ENCODE measurements at regions not wholly inside any gene's neighbourhood (a gene's known extent, or its start where the extent isn't known, plus 50 kb on each side); places are given as distances from the start of the nearest gene placed in this dataset.
"Not testable (repeated sequence)": the region's sequence is repeated elsewhere in the genome, so short reads cannot be mapped to it uniquely, and the experiment has no call there.

GRCh38 chr3:184440151-184440550 lies 60.3 kb downstream of the CHRD start:
- intact Hi-C loops (cut with DNase I), result no loop called here
- ATAC-seq, result no peak

GRCh38 chr3:184441202-184441900 lies 61.5 kb downstream of the CHRD start:
- DNase-seq (no peak), ATAC-seq (no peak)
- intact Hi-C loops (cut with DNase I), result no loop called here

More at GRCh38 chr3:184440151-184440550, 60.3 kb downstream of the CHRD start:
- DNase-seq, result no peak

GRCh38 chr3:184443364-184443763 lies 63.5 kb downstream of the CHRD start:
- ATAC-seq, result no peak
- no peak for DNase-seq
- intact Hi-C loops (cut with DNase I), result no loop called here

- DNase-seq (no peak), ATAC-seq (no peak)
- intact Hi-C loops (cut with DNase I), result no loop called here
These were observed 64.0 kb downstream of the CHRD start for GRCh38 chr3:184443831-184444230.

- DNase-seq (no peak), ATAC-seq (peak in 1 of 2 donors; percentile 61)
- intact Hi-C loops (cut with DNase I), result no loop called here
These were observed 68.7 kb downstream of the CHRD start for GRCh38 chr3:184448321-184449160.

GRCh38 chr3:184449161-184449515 lies 69.3 kb downstream of the CHRD start:
- no peak for ATAC-seq
- intact Hi-C loops (cut with DNase I), result no loop called here
- DNase-seq, result no peak

- ATAC-seq (no peak), DNase-seq (no peak)
- intact Hi-C loops (cut with DNase I), result no loop called here
These were observed 70.7 kb downstream of the CHRD start for GRCh38 chr3:184450547-184450946.

- intact Hi-C loops (cut with DNase I), result no loop called here
- ATAC-seq (no peak), DNase-seq (no peak)
These were observed 73.4 kb downstream of the CHRD start for GRCh38 chr3:184453296-184453695.

- ATAC-seq (no peak), DNase-seq (no peak)
- intact Hi-C loops (cut with DNase I), result no loop called here
These were observed 76.1 kb downstream of the CHRD start for GRCh38 chr3:184455991-184456390.

- no peak for ATAC-seq
- intact Hi-C loops (cut with DNase I), result no loop called here
- no peak for DNase-seq
These were observed 76.6 kb downstream of the CHRD start for GRCh38 chr3:184456476-184456875.

- intact Hi-C loops (cut with DNase I), result no loop called here
- ATAC-seq (no peak), DNase-seq (no peak)
These were observed 77.5 kb downstream of the CHRD start for GRCh38 chr3:184457329-184457728.

GRCh38 chr3:184457784-184458377 lies 78.0 kb downstream of the CHRD start:
- ATAC-seq; intact Hi-C loops (cut with DNase I); DNase-seq: not testable (repeated sequence)

GRCh38 chr3:184459355-184459754 lies 79.5 kb downstream of the CHRD start:
- DNase-seq (peak; percentile 28), ATAC-seq (peak in 1 of 2 donors; percentile 76)
- intact Hi-C loops (cut with DNase I), result no loop called here

- no peak for ATAC-seq
- intact Hi-C loops (cut with DNase I), result no loop called here
These were observed 80.4 kb downstream of the CHRD start for GRCh38 chr3:184460276-184460675.

GRCh38 chr3:184461219-184461618 lies 81.4 kb downstream of the CHRD start:
- no peak for DNase-seq
- ATAC-seq, result no peak
- intact Hi-C loops (cut with DNase I), result no loop called here

More at GRCh38 chr3:184460276-184460675, 80.4 kb downstream of the CHRD start:
- DNase-seq, result no peak

- peak; percentile 2 to 12 for ATAC-seq
- intact Hi-C loops (cut with DNase I), result no loop called here
- DNase-seq, result no peak
These were observed 86.1 kb downstream of the CHRD start for GRCh38 chr3:184465883-184466412.

- DNase-seq (peak; percentile 47), ATAC-seq (peak; percentile 51 to 86)
- intact Hi-C loops (cut with DNase I), result no loop called here
These were observed 86.6 kb downstream of the CHRD start for GRCh38 chr3:184466413-184466960.

- no peak for DNase-seq
- no peak for ATAC-seq
These were observed 87.3 kb downstream of the CHRD start for GRCh38 chr3:184467171-184467570.

GRCh38 chr3:184470551-184470950 lies 90.7 kb downstream of the CHRD start:
- ATAC-seq (no peak), DNase-seq (no peak)
- intact Hi-C loops (cut with DNase I), result no loop called here

More at GRCh38 chr3:184467171-184467570, 87.3 kb downstream of the CHRD start:
- intact Hi-C loops (cut with DNase I), result no loop called here

GRCh38 chr3:184471439-184471838 lies 90.1 kb upstream of the EPHB3 start:
- ATAC-seq (no peak), DNase-seq (no peak)
- intact Hi-C loops (cut with DNase I), result no loop called here

Measured in left cardiac atrium (tissue), 4 donors.